ENCODE measurements at regions not wholly inside any gene's neighbourhood (a gene's known extent, or its start where the extent isn't known, plus 50 kb on each side); places are given as distances from the start of the nearest gene placed in this dataset.
A peak's percentile ranks its signal among the peaks of the same experiment; 100 is the strongest.

DNA sequence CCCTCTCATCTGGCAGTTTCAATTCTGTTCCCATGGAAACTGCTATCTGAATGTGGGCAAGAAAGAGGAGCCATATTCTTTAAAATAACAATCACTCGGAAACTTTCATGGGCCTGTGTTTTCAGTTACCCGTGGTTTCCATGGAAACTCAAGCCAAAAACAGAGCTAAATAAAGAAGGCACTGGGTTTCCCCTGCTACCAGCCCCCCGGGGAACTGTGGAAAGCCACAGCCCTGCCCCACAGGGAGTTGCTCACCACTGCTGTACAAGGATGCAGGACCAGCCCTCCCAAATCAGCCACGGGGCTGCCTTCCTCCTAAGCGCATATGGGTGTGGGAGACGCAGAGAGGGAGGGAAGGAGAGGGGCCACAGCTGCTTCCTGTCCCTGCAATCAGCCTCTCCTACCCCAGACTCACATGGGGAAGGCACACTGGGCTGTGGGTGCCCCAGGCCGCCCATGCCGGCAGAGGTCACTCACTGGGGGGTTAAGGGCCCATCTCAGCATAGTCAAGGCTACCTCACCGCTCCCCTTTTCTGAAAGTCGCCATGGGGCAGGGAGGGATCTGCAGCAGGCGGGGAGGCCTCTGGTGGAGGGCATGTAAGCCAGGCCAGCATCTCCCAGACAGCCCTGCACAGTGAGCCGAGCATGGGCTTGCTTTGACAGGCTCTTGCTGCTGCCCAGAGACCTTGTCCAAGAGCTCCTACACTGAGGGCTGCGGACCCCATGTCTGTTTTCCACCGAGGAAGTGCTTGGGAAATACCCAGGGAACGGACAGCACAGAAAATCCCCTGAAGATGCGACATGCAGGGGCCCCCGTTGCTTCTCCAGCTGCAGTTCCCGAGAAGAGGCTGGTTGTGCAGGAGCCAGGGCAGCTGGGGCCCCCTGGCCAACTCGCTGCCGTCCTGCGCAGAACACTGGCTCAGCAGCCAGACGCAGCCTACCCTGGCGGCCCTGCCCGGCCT is 157.3 kb upstream of the PPP2R2D start:
- Histone ChIP-seq H3K9me3 (ENCODE audit: control insufficient read depth, insufficient read depth, low read length) (no peaks in the 10 kb centered on the region), H3K36me3 (ENCODE audit: control insufficient read depth, insufficient read depth, low read length) (no peaks in the 10 kb centered on the region), H3K4me3 (ENCODE audit: low read length) (no peak overlapping the region), H3K27ac (ENCODE audit: low read length) (no peak overlapping the region), H3K4me1 (ENCODE audit: control insufficient read depth, insufficient read depth, low read length) (peaks cover 7% of the 10 kb centered on the region), H3K27me3 (ENCODE audit: control insufficient read depth, insufficient read depth, low read length) (no peaks in the 10 kb centered on the region)
- WGBS (ENCODE audit: insufficient coverage), result 27% methylated on average over 23 of the region's 24 CpGs
- peaks cover 5 to 12% of the 10 kb centered on the region in 2 donors for H3K4me1 Mint-ChIP-seq
- DNase-seq (peak in 1 of 2 donors; percentile 19), ATAC-seq (no peak)
- H3K36me3 Mint-ChIP-seq, result no peaks in the 10 kb centered on the region
- TF ChIP-seq, protein P1, sequence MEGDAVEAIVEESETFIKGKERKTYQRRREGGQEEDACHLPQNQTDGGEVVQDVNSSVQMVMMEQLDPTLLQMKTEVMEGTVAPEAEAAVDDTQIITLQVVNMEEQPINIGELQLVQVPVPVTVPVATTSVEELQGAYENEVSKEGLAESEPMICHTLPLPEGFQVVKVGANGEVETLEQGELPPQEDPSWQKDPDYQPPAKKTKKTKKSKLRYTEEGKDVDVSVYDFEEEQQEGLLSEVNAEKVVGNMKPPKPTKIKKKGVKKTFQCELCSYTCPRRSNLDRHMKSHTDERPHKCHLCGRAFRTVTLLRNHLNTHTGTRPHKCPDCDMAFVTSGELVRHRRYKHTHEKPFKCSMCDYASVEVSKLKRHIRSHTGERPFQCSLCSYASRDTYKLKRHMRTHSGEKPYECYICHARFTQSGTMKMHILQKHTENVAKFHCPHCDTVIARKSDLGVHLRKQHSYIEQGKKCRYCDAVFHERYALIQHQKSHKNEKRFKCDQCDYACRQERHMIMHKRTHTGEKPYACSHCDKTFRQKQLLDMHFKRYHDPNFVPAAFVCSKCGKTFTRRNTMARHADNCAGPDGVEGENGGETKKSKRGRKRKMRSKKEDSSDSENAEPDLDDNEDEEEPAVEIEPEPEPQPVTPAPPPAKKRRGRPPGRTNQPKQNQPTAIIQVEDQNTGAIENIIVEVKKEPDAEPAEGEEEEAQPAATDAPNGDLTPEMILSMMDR (IDR thresholded peaks at IDR 0.05), result no peak
- H3K27me3 Mint-ChIP-seq (ENCODE audit: low read depth in 2 of 2), result peaks cover 21 to 31% of the 10 kb centered on the region in 2 donors
- no peak overlapping the region for H3K27ac Mint-ChIP-seq
- H3K4me3 Mint-ChIP-seq, result no peak overlapping the region
- intact Hi-C loops (cut with micrococcal nuclease), result no loop called here
- H3K9me3 Mint-ChIP-seq, result no peaks in the 10 kb centered on the region

DNA sequence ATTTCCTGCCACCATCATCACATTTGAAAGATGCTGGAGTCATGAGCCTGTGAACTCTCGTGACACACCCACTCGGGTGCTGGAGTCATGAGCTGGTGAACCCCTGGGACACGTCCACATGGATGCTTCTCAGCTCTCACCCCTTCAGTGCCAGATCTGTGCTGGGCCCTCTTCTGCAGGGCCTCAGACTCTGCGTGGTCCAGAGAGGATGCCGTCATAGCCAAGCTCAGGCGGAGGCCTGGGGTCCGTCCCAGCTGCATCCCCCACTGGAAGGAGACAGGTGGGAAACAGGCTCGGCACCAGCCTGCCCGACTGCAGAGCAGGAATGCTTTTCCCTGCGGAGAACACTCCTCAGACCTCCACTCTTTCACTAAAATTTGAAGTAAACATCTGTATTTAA is 156.5 kb upstream of the PPP2R2D start:
- Histone ChIP-seq H3K27me3 (ENCODE audit: control insufficient read depth, insufficient read depth, low read length) (no peaks in the 10 kb centered on the region), H3K4me1 (ENCODE audit: control insufficient read depth, insufficient read depth, low read length) (peaks cover 7% of the 10 kb centered on the region), H3K9me3 (ENCODE audit: control insufficient read depth, insufficient read depth, low read length) (no peaks in the 10 kb centered on the region), H3K36me3 (ENCODE audit: control insufficient read depth, insufficient read depth, low read length) (no peaks in the 10 kb centered on the region), H3K4me3 (ENCODE audit: low read length) (no peak overlapping the region), H3K27ac (ENCODE audit: low read length) (no peak overlapping the region)
- Mint-ChIP-seq H3K4me1 (peaks cover 5 to 9% of the 10 kb centered on the region in 2 donors), H3K4me3 (no peak overlapping the region), H3K9me3 (no peaks in the 10 kb centered on the region), H3K27me3 (ENCODE audit: low read depth in 2 of 2) (peaks cover 24 to 27% of the 10 kb centered on the region in 2 donors), H3K36me3 (no peaks in the 10 kb centered on the region), H3K27ac (no peak overlapping the region)
- TF ChIP-seq, protein P1 (IDR thresholded peaks at IDR 0.05), result no peak
- WGBS (ENCODE audit: insufficient coverage), result 83% methylated on average over 10 of the region's 10 CpGs
- intact Hi-C loops (cut with micrococcal nuclease), result no loop called here
- ATAC-seq (no peak), DNase-seq (no peak)

DNA sequence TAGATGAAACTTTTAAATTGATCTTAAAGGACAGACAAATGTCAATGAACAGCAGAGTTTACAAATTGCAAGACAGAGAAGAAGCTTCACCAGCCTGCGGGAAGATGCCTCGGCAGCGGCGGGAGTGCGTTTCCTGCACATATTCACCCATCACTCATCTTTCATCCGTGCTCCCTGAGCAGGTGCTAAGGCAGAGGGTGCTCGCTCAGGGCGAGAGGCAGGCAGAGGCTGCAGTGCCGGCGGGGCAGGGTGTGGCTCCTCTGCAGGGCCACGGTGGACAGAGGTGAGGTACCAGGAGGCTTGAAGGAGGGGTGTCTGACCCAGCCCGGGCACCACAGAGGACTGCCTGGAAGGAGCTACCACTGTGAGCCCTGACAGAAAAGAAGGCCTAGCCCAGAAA is 155.2 kb upstream of the PPP2R2D start:
- no peak overlapping the region for H3K4me3 Mint-ChIP-seq
- H3K27ac Mint-ChIP-seq, result no peak overlapping the region

More for the DNA sequence above, 155.2 kb upstream of the PPP2R2D start:
- peaks cover 4 to 5% of the 10 kb centered on the region in 2 donors for H3K4me1 Mint-ChIP-seq
- H3K4me3 ChIP-seq (ENCODE audit: low read length), result no peak overlapping the region
- no peaks in the 10 kb centered on the region for H3K9me3 Mint-ChIP-seq
- peaks cover 7% of the 10 kb centered on the region for H3K4me1 ChIP-seq (ENCODE audit: control insufficient read depth, insufficient read depth, low read length)
- DNase-seq (no peak), ATAC-seq (no peak)
- no peaks in the 10 kb centered on the region for H3K27me3 ChIP-seq (ENCODE audit: control insufficient read depth, insufficient read depth, low read length)
- H3K36me3 Mint-ChIP-seq, result no peaks in the 10 kb centered on the region
- intact Hi-C loops (cut with micrococcal nuclease), result no loop called here
- H3K9me3 ChIP-seq (ENCODE audit: control insufficient read depth, insufficient read depth, low read length), result no peaks in the 10 kb centered on the region
- H3K36me3 ChIP-seq (ENCODE audit: control insufficient read depth, insufficient read depth, low read length), result no peaks in the 10 kb centered on the region
- peaks cover 16 to 17% of the 10 kb centered on the region in 2 donors for H3K27me3 Mint-ChIP-seq (ENCODE audit: low read depth in 2 of 2)
- no peak overlapping the region for H3K27ac ChIP-seq (ENCODE audit: low read length)
- TF ChIP-seq, protein P1 (IDR thresholded peaks at IDR 0.05), result no peak
- 91% methylated on average over 12 of the region's 12 CpGs for WGBS (ENCODE audit: insufficient coverage)

Measured in natural killer cell (primary cell).